MM.1S (cell line): ENCODE measurements at regions not wholly inside any gene's neighbourhood (a gene's known extent, or its start where the extent isn't known, plus 50 kb on each side); places are given as distances from the start of the nearest gene placed in this dataset.

Experiments used
- DNase-seq: peaks from one replicate; pipeline ENCODE4 v3.0.0-alpha.2; 2015
- H2AFZ ChIP-seq: fragments of 300-600 bp; sonication (generic); 2 replicates; pipeline ENCODE4 v1.6.0; 2016; ENCODE audit warnings: antibody characterized with exemption, low read length
- H3F3A ChIP-seq: fragments of 300-600 bp; sonication (generic); 2 replicates; pipeline ENCODE4 v1.6.1; 2016; ENCODE audit warnings: mild to moderate bottlenecking, antibody characterized with exemption, low read length, moderate library complexity, mixed read lengths; ENCODE audit not compliant: insufficient read depth
- H3K27ac ChIP-seq: fragments of 300-600 bp; sonication (generic); 2 replicates; pipeline ENCODE4 v1.5.1; 2016; ENCODE audit warnings: mild to moderate bottlenecking, low read length
- H3K27me3 ChIP-seq: fragments of 300-600 bp; sonication (generic); replicated peaks from 2 replicates; pipeline ENCODE4 v1.6.0; 2016; ENCODE audit warnings: low read length; ENCODE audit not compliant: insufficient read depth
- H3K36me3 ChIP-seq: fragments of 300-600 bp; sonication (generic); replicated peaks from 2 replicates; pipeline ENCODE4 v1.6.1; 2016; ENCODE audit warnings: mild to moderate bottlenecking, low read length, mixed read lengths; ENCODE audit not compliant: insufficient read depth
- H3K4me1 ChIP-seq: fragments of 300-600 bp; sonication (generic); 2 replicates; pipeline ENCODE4 v1.6.1; 2016; ENCODE audit warnings: low read length, mixed read lengths
- H3K4me2 ChIP-seq: fragments of 300-600 bp; sonication (generic); 2 replicates; pipeline ENCODE4 v1.6.0; 2016; ENCODE audit warnings: low read depth, low read length
- H3K4me3 ChIP-seq: fragments of 300-600 bp; sonication (generic); 2 replicates; pipeline ENCODE4 v1.5.1; 2016; ENCODE audit warnings: low read length, mixed read lengths
- H3K79me2 ChIP-seq: fragments of 300-600 bp; sonication (generic); 2 replicates; pipeline ENCODE4 v1.6.1; 2016; ENCODE audit warnings: mixed run types, low read length, mixed read lengths
- H3K9ac ChIP-seq: fragments of 300-600 bp; sonication (generic); 2 replicates; pipeline ENCODE4 v1.6.1; 2016; ENCODE audit warnings: low read length, mixed read lengths
- H3K9me2 ChIP-seq: fragments of 300-600 bp; sonication (generic); replicated peaks from 2 replicates; pipeline ENCODE4 v1.6.1; 2016; ENCODE audit warnings: mild to moderate bottlenecking, low read length, mixed read lengths; ENCODE audit not compliant: insufficient read depth
- H3K9me3 ChIP-seq: fragments of 300-600 bp; sonication (generic); replicated peaks from 2 replicates; pipeline ENCODE4 v1.6.1; 2016; ENCODE audit warnings: mild to moderate bottlenecking, low read length, mixed read lengths; ENCODE audit not compliant: insufficient read depth
- H4K20me1 ChIP-seq: fragments of 300-600 bp; sonication (generic); 2 replicates; pipeline ENCODE4 v1.6.1; 2016; ENCODE audit warnings: mild to moderate bottlenecking, low read length, moderate library complexity, mixed read lengths; ENCODE audit not compliant: insufficient read depth
- EZH2 ChIP-seq: fragments of 300-600 bp; sonication (generic); optimal IDR thresholded peaks from 2 replicates; pipeline ENCODE3; 2017; ENCODE audit warnings: low read depth, mild to moderate bottlenecking, antibody characterized with exemption, low read length, mixed read lengths
- EZH2phosphoT487 ChIP-seq: fragments of 300-600 bp; sonication (generic); IDR thresholded peaks from 2 replicates; pipeline ENCODE4 v1.6.1; 2018; ENCODE audit warnings: antibody characterized with exemption, low read length
- TF ChIP-seq, protein P1 (sequence below): fragments of 300-600 bp; sonication (generic); IDR thresholded peaks from 2 replicates; pipeline ENCODE4 v1.5.1; 2016; ENCODE audit warnings: antibody characterized with exemption, low read length, mixed read lengths

DNA sequence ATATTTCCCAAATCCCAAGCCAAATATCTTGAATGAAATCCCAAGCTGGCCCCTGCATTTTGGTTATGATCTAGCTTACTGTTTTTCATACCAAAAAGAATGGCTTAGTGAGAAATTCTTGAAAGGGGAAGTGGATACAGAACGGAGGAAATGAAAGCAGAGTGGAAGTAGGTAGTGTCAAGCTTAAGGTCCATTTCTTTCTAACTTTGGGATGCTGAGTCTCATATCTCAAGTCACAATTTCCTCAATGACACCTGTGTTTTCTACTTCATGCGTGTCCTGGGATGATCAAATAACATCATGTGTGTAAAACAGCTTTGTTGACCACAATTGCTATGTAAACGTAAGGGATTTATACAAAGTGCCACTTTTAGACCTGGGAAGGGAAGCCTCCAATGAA is 238.8 kb upstream of the SLC35B3 start:
- no peak overlapping the region for H3K4me3 ChIP-seq
- no peak overlapping the region for H3K27ac ChIP-seq
- H3K9ac ChIP-seq: no peak overlapping the region
- no peaks in the 10 kb centered on the region for H3K9me3 ChIP-seq
- no peaks in the 10 kb centered on the region for H3K4me1 ChIP-seq
- TF ChIP-seq, protein P1, sequence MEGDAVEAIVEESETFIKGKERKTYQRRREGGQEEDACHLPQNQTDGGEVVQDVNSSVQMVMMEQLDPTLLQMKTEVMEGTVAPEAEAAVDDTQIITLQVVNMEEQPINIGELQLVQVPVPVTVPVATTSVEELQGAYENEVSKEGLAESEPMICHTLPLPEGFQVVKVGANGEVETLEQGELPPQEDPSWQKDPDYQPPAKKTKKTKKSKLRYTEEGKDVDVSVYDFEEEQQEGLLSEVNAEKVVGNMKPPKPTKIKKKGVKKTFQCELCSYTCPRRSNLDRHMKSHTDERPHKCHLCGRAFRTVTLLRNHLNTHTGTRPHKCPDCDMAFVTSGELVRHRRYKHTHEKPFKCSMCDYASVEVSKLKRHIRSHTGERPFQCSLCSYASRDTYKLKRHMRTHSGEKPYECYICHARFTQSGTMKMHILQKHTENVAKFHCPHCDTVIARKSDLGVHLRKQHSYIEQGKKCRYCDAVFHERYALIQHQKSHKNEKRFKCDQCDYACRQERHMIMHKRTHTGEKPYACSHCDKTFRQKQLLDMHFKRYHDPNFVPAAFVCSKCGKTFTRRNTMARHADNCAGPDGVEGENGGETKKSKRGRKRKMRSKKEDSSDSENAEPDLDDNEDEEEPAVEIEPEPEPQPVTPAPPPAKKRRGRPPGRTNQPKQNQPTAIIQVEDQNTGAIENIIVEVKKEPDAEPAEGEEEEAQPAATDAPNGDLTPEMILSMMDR: no peak
- TF ChIP-seq EZH2phosphoT487 (no peak), EZH2 (no peak)
- H3F3A ChIP-seq: no peaks in the 10 kb centered on the region
- H3K36me3 ChIP-seq: no peaks in the 10 kb centered on the region
- no peaks in the 10 kb centered on the region for H3K27me3 ChIP-seq
- H3K79me2 ChIP-seq: no peaks in the 10 kb centered on the region
- no peaks in the 10 kb centered on the region for H4K20me1 ChIP-seq
- H3K4me2 ChIP-seq: no peak overlapping the region
- no peak overlapping the region for H2AFZ ChIP-seq
- DNase-seq: no peak
- H3K9me2 ChIP-seq: no peaks in the 10 kb centered on the region

DNA sequence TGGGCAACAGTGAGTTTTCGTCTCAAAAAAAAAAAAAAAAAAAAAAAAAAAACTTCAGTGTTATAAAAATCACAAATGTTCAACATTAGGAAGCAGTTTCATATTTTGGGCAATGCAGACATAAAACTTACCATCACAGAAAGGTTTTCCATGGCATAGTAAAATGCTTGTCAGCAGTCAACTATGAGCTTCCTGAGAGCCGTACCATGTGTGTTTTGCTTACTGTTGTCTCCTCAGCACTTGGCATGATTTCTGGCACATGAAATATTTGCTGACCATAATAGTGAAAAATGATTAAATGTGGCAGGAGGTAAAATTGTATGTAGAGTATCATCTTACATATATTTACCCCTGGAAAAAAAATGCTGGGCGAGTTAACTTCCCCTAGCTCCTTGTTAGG is 237.5 kb upstream of the SLC35B3 start:
- Histone ChIP-seq H3K9me2 (no peaks in the 10 kb centered on the region), H3K79me2 (no peaks in the 10 kb centered on the region), H4K20me1 (no peaks in the 10 kb centered on the region), H3K9ac (no peak overlapping the region), H2AFZ (no peak overlapping the region), H3K4me3 (no peak overlapping the region), H3K27me3 (no peaks in the 10 kb centered on the region), H3F3A (no peaks in the 10 kb centered on the region), H3K4me2 (no peak overlapping the region), H3K36me3 (no peaks in the 10 kb centered on the region), H3K9me3 (no peaks in the 10 kb centered on the region), H3K4me1 (no peaks in the 10 kb centered on the region), H3K27ac (no peak overlapping the region)
- DNase-seq: no peak
- TF ChIP-seq EZH2phosphoT487 (no peak), EZH2 (no peak)
- TF ChIP-seq, protein P1: no peak

DNA sequence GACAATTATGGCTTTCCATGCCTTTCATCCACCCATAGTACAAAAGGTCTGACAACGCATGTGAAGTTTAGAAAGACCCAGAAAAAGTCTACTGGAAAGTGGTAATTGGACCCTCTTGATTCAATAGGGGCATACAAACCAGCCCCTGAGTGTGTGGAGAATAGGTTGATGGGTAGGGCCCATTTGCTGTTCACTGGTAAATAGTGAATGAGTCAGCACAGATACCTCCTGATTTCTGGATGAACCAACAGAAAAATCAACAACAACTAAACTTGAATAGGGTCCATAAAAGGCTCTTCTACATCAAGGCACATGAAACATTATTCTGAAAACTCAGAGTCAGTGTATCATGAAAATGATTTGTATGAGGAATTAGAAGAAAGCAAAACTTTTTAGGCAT is 235.4 kb upstream of the SLC35B3 start:
- H3K9me2 ChIP-seq: no peaks in the 10 kb centered on the region
- H3F3A ChIP-seq: no peaks in the 10 kb centered on the region
- no peak overlapping the region for H3K4me3 ChIP-seq
- no peak overlapping the region for H3K4me2 ChIP-seq
- H3K4me1 ChIP-seq: no peaks in the 10 kb centered on the region
- H3K9me3 ChIP-seq: no peaks in the 10 kb centered on the region
- no peak overlapping the region for H3K27ac ChIP-seq
- TF ChIP-seq, protein P1: no peak
- no peak for TF ChIP-seq EZH2
- no peak for TF ChIP-seq EZH2phosphoT487
- no peaks in the 10 kb centered on the region for H4K20me1 ChIP-seq
- H2AFZ ChIP-seq: no peak overlapping the region
- no peaks in the 10 kb centered on the region for H3K79me2 ChIP-seq
- no peak for DNase-seq
- no peaks in the 10 kb centered on the region for H3K36me3 ChIP-seq
- no peak overlapping the region for H3K9ac ChIP-seq
- H3K27me3 ChIP-seq: no peaks in the 10 kb centered on the region

DNA sequence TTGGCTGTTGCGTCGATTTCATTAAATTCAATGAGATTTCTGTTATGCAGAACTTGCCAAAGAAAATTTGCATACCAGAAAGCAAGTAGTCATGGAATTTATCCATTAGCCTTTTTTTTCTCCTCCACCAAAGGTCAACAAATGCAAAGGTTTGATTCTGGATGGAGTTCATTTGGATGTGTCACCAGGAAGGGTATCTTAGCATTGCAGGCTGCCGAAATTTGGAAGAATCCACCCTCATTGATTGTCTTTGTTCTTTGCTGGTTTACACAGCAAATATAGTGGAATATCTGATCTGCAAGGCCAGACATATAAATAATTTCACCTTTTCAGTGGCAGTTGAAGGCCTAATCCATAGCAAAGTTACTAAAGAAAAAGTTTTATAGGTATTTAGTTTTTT is 229.4 kb upstream of the SLC35B3 start:
- TF ChIP-seq EZH2phosphoT487: no peak
- no peak for TF ChIP-seq EZH2
- TF ChIP-seq, protein P1: no peak
- H3K9ac ChIP-seq: no peak overlapping the region
- H3K4me1 ChIP-seq: no peaks in the 10 kb centered on the region
- no peak overlapping the region for H3K4me3 ChIP-seq
- no peaks in the 10 kb centered on the region for H3K27me3 ChIP-seq
- no peaks in the 10 kb centered on the region for H3K79me2 ChIP-seq
- no peak overlapping the region for H3K27ac ChIP-seq
- DNase-seq: no peak
- no peaks in the 10 kb centered on the region for H3F3A ChIP-seq
- H2AFZ ChIP-seq: no peak overlapping the region
- no peak overlapping the region for H3K4me2 ChIP-seq
- H3K9me2 ChIP-seq: no peaks in the 10 kb centered on the region
- no peaks in the 10 kb centered on the region for H4K20me1 ChIP-seq
- no peaks in the 10 kb centered on the region for H3K9me3 ChIP-seq
- no peaks in the 10 kb centered on the region for H3K36me3 ChIP-seq
